Stimulated activated CD4-positive, alpha-beta T cell treated with anti-CD3 and anti-CD28 coated beads, Interleukin-12 subunit alpha, Interleukin-12 subunit beta, amount 100 ng/mL, for 24 hours (primary cell): ENCODE measurements at regions not wholly inside any gene's neighbourhood (a gene's known extent, or its start where the extent isn't known, plus 50 kb on each side); places are given as distances from the start of the nearest gene placed in this dataset.
"Not testable (repeated sequence)": the region's sequence is repeated elsewhere in the genome, so short reads cannot be mapped to it uniquely, and the experiment has no call there.

Source experiments
- DNase-seq, 2 experiments: peaks; one replicate each; pipeline ENCODE4 v3.0.0-alpha.2; 2020; ENCODE audit warnings: low read depth in 2 of 2

GRCh38 chr6:90463359-90463758 is 123.5 kb downstream of the MAP3K7 start:
- DNase-seq: no peak

- no peak for DNase-seq
Observed at GRCh38 chr6:90462102-90462501, 124.8 kb downstream of the MAP3K7 start.

- DNase-seq: no peak
Observed at GRCh38 chr6:90461383-90461782, 125.5 kb downstream of the MAP3K7 start.

- no peak for DNase-seq
Observed at GRCh38 chr6:90460051-90460450, 126.8 kb downstream of the MAP3K7 start.

- no peak for DNase-seq
Observed at GRCh38 chr6:90459225-90459758, 127.6 kb downstream of the MAP3K7 start.

- peak; percentile 65 to 76 for DNase-seq
Observed at GRCh38 chr6:90458353-90459224, 128.3 kb downstream of the MAP3K7 start.

- no peak for DNase-seq
Observed at GRCh38 chr6:90457867-90458259, 129.0 kb downstream of the MAP3K7 start.

GRCh38 chr6:90456997-90457866 is 129.6 kb downstream of the MAP3K7 start:
- DNase-seq: not testable (repeated sequence)

GRCh38 chr6:90456001-90456400 is 130.9 kb downstream of the MAP3K7 start:
- DNase-seq: no peak

- DNase-seq: no peak
Observed at GRCh38 chr6:90454836-90455427, 131.9 kb downstream of the MAP3K7 start.

GRCh38 chr6:90450268-90450953 is 136.5 kb downstream of the MAP3K7 start:
- no peak for DNase-seq

GRCh38 chr6:90449311-90449710 is 137.6 kb downstream of the MAP3K7 start:
- no peak for DNase-seq

GRCh38 chr6:90448836-90449235 is 138.0 kb downstream of the MAP3K7 start:
- DNase-seq: no peak

GRCh38 chr6:90446164-90446563 is 140.7 kb downstream of the MAP3K7 start:
- DNase-seq: no peak

- no peak for DNase-seq
Observed at GRCh38 chr6:90445533-90446108, 141.3 kb downstream of the MAP3K7 start.

GRCh38 chr6:90444160-90444714 is 142.6 kb downstream of the MAP3K7 start:
- DNase-seq: no peak

GRCh38 chr6:90442366-90442765 is 144.5 kb downstream of the MAP3K7 start:
- DNase-seq: no peak

- no peak for DNase-seq
Observed at GRCh38 chr6:90440586-90441283, 144.1 kb upstream of the BACH2 start.

- no peak for DNase-seq
Observed at GRCh38 chr6:90439586-90439985, 142.9 kb upstream of the BACH2 start.

- DNase-seq: no peak
Observed at GRCh38 chr6:90436403-90436802, 139.8 kb upstream of the BACH2 start.
